ENCODE measurements at regions not wholly inside any gene's neighbourhood (a gene's known extent, or its start where the extent isn't known, plus 50 kb on each side); places are given as distances from the start of the nearest gene placed in this dataset.
"Not testable (repeated sequence)": the region's sequence is repeated elsewhere in the genome, so short reads cannot be mapped to it uniquely, and the experiment has no call there.

DNA sequence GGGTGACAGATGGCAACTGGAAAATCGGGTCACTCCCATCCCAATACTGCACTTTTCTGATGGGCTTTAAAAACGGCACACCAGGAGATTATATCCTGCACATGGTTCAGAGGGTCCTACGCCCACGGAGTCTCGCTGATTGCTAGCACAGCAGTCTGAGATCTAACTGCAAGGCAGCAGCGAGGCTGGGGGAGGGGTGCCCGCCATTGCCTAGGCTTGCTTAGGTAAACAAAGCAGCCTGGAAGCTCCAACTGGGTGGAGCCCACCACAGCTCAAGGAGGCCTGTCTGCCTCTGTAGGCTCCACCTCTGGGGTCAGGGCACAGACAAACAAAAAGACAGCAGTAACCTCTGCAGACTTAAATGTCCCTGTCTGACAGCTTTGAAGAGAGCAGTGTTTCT lies 158.7 kb upstream of the MOCS2 start:
- DNase-seq (ENCODE audit: low read depth): not testable (repeated sequence)

GRCh38 chr5:53275666-53276065 lies 166.1 kb upstream of the MOCS2 start:
- DNase-seq (ENCODE audit: low read depth): no peak

DNA sequence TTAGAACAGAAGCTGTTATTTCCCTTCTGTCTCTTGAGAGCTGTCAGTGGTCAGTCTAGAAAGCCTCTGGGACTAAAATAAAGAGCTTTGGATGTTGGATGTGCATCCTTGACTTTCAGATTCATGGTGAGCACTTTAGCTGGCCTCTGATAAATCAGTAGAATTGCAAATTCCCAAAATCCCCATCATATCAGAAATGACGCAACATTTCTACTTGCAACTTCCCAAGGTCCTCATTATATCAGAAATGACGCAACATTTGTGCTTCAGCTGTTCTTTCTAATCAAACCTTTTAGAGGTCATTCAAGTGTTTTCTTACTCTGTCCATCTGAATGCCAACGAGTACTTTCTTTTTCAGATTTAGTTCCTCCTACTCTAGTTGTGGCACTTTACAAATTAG lies 167.3 kb upstream of the MOCS2 start:
- no peak for DNase-seq (ENCODE audit: low read depth)

DNA sequence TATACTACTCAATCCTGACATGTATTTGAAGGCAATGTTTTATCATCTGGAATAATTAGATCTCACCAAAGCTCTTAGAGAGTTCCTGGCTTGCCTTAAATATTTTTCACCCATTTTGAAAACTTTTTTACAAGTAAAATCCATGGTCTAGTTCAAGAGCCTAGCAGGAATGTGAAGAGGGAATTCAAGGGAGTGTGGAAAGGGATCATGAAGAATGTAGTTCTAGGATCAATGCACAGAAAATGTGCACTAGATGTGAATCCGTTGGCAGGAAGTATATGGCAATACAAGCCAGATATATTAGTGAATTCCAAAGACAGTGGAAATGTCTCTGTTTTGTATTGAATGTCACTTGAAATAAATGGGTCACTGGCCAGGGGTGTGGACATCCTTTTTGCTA lies 167.9 kb upstream of the MOCS2 start:
- DNase-seq (ENCODE audit: low read depth): no peak

DNA sequence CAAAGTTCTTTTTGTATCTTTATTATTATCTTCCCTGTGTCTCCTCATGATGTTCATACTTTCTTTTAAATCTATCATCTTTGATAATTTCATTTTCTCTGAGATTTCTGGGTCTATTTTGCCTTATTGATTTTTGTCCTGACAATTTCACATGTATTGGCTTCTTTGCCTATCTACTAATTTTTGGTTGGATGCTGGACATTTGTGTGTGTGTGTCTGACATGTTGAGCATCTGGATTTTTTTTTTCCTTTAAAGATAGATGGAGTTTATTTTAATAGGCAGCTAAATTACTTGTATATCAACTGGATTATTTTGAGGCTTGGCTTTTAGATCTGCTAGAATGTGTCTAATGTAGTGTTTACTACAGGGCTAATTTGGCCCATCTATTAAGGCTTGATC lies 178.0 kb upstream of the MOCS2 start:
- DNase-seq (ENCODE audit: low read depth): no peak

GRCh38 chr5:53288511-53288910 lies 179.0 kb upstream of the MOCS2 start:
- DNase-seq (ENCODE audit: low read depth): no peak

GRCh38 chr5:53291047-53291446 lies 181.5 kb upstream of the MOCS2 start:
- no peak for DNase-seq (ENCODE audit: low read depth)

DNA sequence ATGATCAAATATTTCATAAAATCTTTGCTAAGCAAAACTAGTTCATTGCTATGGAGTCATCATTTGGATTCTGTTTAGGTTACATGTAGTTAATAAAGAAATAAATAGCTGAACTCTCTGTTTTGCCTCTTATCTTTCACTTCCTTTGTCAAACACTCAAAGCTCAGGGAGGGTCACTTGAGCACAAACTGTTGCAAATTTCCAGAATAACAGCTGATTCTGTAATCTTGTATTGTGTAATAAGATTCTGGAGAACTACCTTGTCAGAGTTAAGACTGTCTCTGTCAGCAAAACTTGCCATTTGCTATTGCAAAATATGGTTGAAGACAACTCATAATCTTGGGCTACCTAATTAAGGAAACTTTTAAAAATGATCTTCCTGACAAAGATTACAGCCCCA lies 182.0 kb upstream of the MOCS2 start:
- DNase-seq (ENCODE audit: low read depth): no peak

DNA sequence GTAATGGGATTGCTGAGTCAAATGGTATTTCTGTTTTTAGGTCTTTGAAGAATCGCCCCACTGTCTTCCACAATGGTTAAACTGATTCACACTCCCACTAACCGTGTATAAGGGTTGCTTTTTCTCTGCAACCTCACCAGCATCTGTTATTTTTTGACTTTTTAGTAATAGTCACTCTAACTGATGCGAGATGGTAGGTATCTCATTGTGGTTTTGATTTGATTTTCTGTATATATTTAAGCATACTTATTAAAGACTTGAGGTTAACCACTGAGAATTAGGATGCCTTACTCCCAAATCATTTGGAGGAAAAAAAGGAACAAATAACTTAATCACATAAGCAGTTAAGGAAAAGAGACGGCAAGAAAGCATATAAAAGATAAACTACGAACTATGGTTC lies 181.6 kb upstream of the FST start:
- DNase-seq (ENCODE audit: low read depth): peak; percentile 41

- DNase-seq (ENCODE audit: low read depth): peak; percentile 19
Observed at GRCh38 chr5:53302529-53302928, 177.9 kb upstream of the FST start.

GRCh38 chr5:53303105-53303504 lies 177.3 kb upstream of the FST start:
- DNase-seq (ENCODE audit: low read depth): peak; percentile 94

DNA sequence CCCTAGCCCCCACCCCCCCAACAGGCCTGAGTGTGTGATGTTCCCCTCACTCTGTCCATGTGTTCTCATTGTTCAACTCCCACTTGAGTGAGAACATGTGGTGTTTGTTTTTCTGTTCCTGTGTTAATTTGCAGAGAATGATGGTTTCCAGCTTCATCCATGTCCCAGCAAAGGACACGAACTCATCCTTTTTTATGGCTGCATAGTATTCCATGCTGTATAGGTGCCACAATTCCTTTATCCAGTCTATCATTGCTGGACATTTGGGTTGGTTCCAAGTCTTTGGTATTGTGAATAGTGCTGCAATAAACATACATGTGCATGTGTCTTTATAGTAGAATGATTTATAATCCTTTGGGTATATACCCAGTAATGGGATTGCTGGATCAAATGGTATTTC lies 175.1 kb upstream of the FST start:
- DNase-seq (ENCODE audit: low read depth): not testable (repeated sequence)

GRCh38 chr5:53309653-53310052 lies 170.8 kb upstream of the FST start:
- no peak for DNase-seq (ENCODE audit: low read depth)

DNA sequence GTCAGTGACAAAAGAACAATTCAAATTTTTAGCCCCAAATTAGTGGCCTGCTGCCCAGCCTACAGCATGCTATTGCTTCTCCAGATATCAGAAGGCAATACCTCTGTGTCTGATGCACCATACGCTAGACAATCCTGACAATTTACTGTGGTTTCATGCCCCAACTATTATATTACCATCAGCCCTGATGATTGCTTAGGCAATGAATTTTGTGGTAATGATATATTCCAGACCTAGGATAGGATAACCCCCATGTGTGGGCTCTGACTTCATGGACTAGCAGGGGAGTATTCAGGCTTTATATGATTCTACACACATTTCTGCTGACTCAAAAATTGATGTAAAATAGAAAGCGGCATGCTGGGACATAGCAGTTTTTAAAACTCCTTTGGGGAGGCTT lies 168.7 kb upstream of the FST start:
- DNase-seq (ENCODE audit: low read depth): no peak

GRCh38 chr5:53313145-53313544 lies 167.3 kb upstream of the FST start:
- no peak for DNase-seq (ENCODE audit: low read depth)

- no peak for DNase-seq (ENCODE audit: low read depth)
Observed at GRCh38 chr5:53318303-53318702, 162.1 kb upstream of the FST start.

GRCh38 chr5:53319315-53319714 lies 161.1 kb upstream of the FST start:
- DNase-seq (ENCODE audit: low read depth): no peak

DNA sequence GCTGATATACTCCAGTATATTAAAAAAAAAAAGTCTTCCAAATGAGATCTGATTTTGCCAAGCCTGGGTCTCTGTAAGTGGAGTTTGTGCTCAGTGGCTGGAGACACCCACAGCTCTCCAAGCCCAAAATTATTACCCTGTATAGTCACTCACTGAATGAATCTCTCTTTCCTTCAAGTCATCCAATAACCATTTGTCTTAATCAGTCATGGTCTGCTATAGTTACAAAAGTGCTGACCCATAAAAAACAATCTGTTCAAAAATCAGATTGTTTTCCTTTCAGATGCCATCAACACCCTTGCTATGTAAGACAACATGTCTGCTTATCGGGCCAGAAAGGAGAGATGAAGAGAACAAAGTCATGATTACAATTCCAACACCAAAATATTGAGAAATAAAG lies 159.4 kb upstream of the FST start:
- DNase-seq (ENCODE audit: low read depth): peak; percentile 14

DNA sequence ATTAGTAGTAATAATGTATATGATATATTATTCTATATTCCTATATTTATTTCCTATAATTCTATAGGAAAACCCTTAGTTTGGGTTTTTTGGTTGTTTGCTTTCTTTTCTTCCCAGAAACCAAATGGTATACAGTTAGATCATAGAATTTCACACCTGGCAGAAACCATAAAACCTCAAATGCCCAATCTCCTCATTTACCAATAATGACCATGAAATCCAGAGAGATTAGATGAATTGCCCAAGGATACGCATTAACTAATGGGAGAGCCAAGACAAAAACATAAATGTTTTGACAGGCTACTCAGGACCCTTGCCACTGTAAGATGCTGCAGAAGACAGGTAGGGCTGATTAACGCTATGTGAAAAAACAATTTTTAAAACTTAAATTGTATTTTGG lies 158.7 kb upstream of the FST start:
- DNase-seq (ENCODE audit: low read depth): no peak

DNA sequence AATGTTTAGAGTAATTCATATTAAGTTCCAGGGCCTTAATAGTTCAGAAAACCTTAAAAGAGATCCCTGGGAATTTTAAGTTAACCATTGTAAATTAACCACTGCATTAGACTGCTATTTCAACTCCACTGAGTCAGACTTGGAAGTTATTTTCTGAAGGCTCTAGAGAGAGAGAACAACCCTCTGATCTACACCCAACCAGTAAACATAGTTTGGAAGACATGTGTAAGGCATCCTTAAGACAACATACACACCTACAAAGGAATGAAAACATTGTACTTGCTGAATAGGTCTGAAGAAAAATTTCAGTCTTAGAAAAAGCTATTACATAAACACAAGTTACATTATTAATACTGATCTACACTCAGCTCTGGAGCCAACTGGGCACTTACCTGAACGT lies 158.2 kb upstream of the FST start:
- no peak for DNase-seq (ENCODE audit: low read depth)

GRCh38 chr5:53323511-53323910 lies 156.9 kb upstream of the FST start:
- DNase-seq (ENCODE audit: low read depth): peak; percentile 7

DNA sequence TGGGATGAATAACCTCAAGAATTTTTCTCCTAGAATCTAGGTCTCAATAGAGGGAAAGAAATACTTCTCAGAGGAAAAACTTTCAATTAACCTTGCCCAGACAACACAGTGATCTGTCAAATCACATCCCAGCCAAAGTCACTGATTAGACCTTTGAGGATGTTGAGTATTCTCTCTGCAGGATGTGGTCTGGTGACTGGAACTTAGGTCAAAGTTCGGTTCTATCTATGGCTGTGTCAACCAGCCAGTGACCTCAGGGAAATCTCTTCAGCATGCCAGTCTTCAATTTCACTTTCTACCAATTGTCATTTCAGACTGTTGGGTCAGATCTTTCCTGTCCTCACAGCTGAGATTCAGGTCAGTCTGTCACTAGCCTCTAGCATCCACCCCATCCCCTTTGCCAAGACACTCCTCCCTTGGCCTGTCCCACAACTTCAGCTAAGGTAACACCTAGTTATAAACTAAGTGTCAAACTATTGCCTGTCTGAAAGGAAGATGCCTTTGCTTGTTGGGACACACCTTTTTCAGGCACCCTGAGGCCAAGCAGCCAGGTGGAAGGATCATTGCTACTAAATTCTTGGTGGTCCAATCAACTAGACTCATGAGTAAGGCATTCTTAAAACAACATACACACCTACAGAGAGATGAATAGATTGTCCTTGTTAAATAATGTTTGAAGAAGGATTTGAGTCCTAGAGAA lies 156.3 kb upstream of the FST start:
- DNase-seq (ENCODE audit: low read depth): peak; percentile 77

DNA sequence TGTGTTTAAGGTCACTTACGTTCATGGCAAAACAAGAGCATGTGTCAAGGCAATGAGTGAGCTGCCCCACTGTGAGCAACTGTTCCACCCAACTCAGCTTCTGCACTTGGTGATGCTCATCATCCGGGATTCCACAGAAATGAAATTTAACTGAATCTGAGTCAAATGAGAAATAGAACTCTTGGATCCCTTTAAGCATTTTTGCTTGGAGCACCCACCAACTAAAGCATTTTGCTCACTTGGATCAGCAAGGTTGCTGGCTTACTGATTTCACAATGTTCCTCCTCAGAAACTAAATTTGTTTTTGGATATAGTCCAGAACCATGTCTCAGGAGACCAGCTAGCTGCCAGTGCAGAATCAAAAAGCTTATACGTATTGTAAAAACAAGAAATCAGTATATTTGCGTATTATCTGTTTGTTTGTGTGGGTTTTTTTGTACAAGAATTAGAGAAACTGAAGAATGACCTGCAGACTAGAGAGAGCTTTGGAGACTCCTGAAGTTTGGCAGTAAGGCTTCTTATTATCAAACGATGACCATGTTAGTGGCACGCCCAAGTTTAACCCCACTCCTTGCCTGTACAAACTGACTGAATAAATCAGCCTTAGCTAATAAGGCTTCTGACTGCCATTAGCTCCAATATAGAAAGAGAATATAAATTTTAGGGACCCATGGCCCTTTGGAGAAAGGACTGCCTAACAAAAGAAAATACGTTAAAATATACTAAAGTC lies 153.8 kb upstream of the FST start:
- no peak for DNase-seq (ENCODE audit: low read depth)

DNA sequence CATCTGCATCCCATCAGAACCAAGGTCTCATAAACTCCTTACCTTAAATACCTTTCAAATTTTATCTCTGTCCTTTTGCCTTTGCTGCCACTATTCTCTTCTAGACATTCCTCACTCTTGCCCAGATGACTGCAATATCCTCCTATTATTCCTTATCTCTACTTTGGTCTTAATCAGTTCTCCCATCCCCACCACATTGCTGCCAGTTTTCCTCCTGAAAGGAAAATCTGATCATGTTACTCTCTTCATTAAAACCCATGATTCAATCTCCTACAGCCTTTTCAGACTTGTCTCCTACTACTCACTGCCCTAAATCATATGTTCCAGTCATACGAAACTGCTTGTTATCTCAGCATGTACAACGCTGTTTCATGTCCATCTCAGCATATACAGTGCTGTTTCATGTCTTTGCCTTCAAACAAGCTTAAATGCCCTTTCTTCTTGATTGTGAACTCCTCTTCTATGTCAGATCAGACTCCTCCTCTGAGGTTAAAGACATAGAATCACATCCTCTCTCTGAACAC lies 152.6 kb upstream of the FST start:
- no peak for DNase-seq (ENCODE audit: low read depth)
